GM18858 (cell line): ENCODE measurements at regions not wholly inside any gene's neighbourhood (a gene's known extent, or its start where the extent isn't known, plus 50 kb on each side); places are given as distances from the start of the nearest gene placed in this dataset.

Experiments
- ATAC-seq: cut with Tn5 transposase; IDR thresholded peaks from one replicate; pipeline ENCODE4 v1.9.1; 2021; ENCODE audit not compliant: unreplicated experiment

GRCh38 chr3:31444220-31445142, 88.2 kb upstream of the STT3B start:
- ATAC-seq = no peak

GRCh38 chr3:31445701-31446100, 87.0 kb upstream of the STT3B start:
- ATAC-seq = no peak

GRCh38 chr3:31448035-31448881, 84.5 kb upstream of the STT3B start:
- ATAC-seq = no peak

- no peak for ATAC-seq
These were observed 83.9 kb upstream of the STT3B start for GRCh38 chr3:31448882-31449243.

GRCh38 chr3:31449318-31449717, 83.4 kb upstream of the STT3B start:
- no peak for ATAC-seq

GRCh38 chr3:31450345-31450744, 82.4 kb upstream of the STT3B start:
- ATAC-seq = no peak

- no peak for ATAC-seq
These were observed 80.1 kb upstream of the STT3B start for GRCh38 chr3:31452495-31453106.

GRCh38 chr3:31453430-31453829, 79.3 kb upstream of the STT3B start:
- ATAC-seq = no peak

- ATAC-seq = no peak
These were observed 77.2 kb upstream of the STT3B start for GRCh38 chr3:31455524-31455923.

GRCh38 chr3:31456373-31456772, 76.4 kb upstream of the STT3B start:
- no peak for ATAC-seq

- ATAC-seq = no peak
These were observed 71.3 kb upstream of the STT3B start for GRCh38 chr3:31461426-31461825.

GRCh38 chr3:31462050-31462569, 70.6 kb upstream of the STT3B start:
- ATAC-seq = peak; percentile 89

GRCh38 chr3:31465999-31466398, 66.7 kb upstream of the STT3B start:
- no peak for ATAC-seq

- ATAC-seq = no peak
These were observed 65.9 kb upstream of the STT3B start for GRCh38 chr3:31466866-31467265.

GRCh38 chr3:31468433-31468832, 64.3 kb upstream of the STT3B start:
- no peak for ATAC-seq

GRCh38 chr3:31469385-31469784, 63.3 kb upstream of the STT3B start:
- no peak for ATAC-seq

- no peak for ATAC-seq
These were observed 60.0 kb upstream of the STT3B start for GRCh38 chr3:31472479-31473390.

- no peak for ATAC-seq
These were observed 56.5 kb upstream of the STT3B start for GRCh38 chr3:31476209-31476608.

GRCh38 chr3:31479431-31479830, 53.3 kb upstream of the STT3B start:
- no peak for ATAC-seq

- ATAC-seq = no peak
These were observed 51.0 kb upstream of the STT3B start for GRCh38 chr3:31481697-31482096.
